Naive B cell (primary cell): ENCODE measurements at regions not wholly inside any gene's neighbourhood (a gene's known extent, or its start where the extent isn't known, plus 50 kb on each side); places are given as distances from the start of the nearest gene placed in this dataset.

ENCODE experiments used
- ATAC-seq, 2 donors: fragments of 150-1000 bp; cut with Tn5 transposase; 2 replicates each; pipeline ENCODE4 v1.10.0; 2021; ENCODE audit warnings: low read depth in 2 of 2, mild to moderate bottlenecking in 2 of 2, moderate library complexity in 2 of 2
- DNase-seq: peaks from one replicate; pipeline ENCODE4 v3.0.0; 2022
- H3K27ac Mint-ChIP-seq, 6 donors: one replicate each; pipeline ENCODE4 v1.8.0; 2020 to 2022; ENCODE audit warnings: mild to moderate bottlenecking in 6 of 6, mixed read lengths in 6 of 6, moderate library complexity in 5 of 6, inconsistent platforms in 2 of 6
- H3K27me3 Mint-ChIP-seq, 3 donors: one replicate each; pipeline ENCODE4 v1.8.0; 2021 to 2022; ENCODE audit warnings: mixed read lengths in 3 of 3, mild to moderate bottlenecking in 1 of 3
- H3K36me3 Mint-ChIP-seq, 2 donors: one replicate each; pipeline ENCODE4 v1.8.0; 2020 to 2022; ENCODE audit warnings: mixed read lengths in 2 of 2, inconsistent platforms in 1 of 2, mild to moderate bottlenecking in 1 of 2
- H3K4me1 Mint-ChIP-seq, 3 donors: one replicate each; pipeline ENCODE4 v1.8.0; 2020 to 2022; ENCODE audit warnings: mixed read lengths in 3 of 3, inconsistent platforms in 1 of 3, mild to moderate bottlenecking in 1 of 3, moderate library complexity in 1 of 3
- H3K4me3 Mint-ChIP-seq, 8 donors: one replicate each; pipeline ENCODE4 v1.8.0; 2020 to 2022; ENCODE audit warnings: mild to moderate bottlenecking in 8 of 8, mixed read lengths in 8 of 8, moderate library complexity in 8 of 8, inconsistent platforms in 2 of 8
- H3K9me3 Mint-ChIP-seq, 7 donors: one replicate each; pipeline ENCODE4 v1.8.0; 2020 to 2022; ENCODE audit warnings: mixed read lengths in 7 of 7, mild to moderate bottlenecking in 5 of 7, inconsistent platforms in 2 of 7, moderate library complexity in 1 of 7

DNA sequence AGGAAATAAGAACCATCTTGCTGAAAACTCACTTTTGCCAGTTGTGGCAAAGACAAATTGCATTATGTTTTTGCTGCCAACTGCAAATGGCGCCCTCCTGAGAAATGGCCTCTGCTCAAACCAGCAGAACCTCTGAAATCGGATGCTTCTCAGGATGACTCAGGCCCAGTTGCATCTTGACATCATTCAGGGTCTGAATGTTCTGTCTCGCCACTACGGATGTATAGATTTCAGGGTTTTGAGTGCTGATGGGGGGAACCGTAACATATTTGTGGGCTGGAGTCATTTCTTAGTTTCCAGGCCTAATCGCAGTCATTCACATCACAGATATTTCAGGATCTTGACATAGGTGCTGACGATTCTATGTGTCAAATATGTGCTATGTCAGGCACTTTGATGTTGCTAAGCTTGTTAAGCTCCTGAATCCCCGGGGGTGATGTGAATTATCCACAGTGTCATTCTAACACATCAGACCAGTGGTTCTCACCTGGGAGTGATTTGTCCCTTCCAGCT lies 207.1 kb downstream of the NFATC2 start:
- peaks cover 0 to 20% (median 18%) of the 10 kb centered on the region in 3 donors for H3K27me3 Mint-ChIP-seq
- ATAC-seq = no peak
- no peaks in the 10 kb centered on the region for H3K9me3 Mint-ChIP-seq
- H3K4me1 Mint-ChIP-seq = peaks cover 0 to 4% (median 0%) of the 10 kb centered on the region in 3 donors
- no peaks in the 10 kb centered on the region for H3K36me3 Mint-ChIP-seq
- H3K27ac Mint-ChIP-seq = no peak overlapping the region
- no peak overlapping the region for H3K4me3 Mint-ChIP-seq
- no peak for DNase-seq

- ATAC-seq (no peak), DNase-seq (no peak)
- Mint-ChIP-seq H3K4me3 (no peak overlapping the region), H3K36me3 (peaks cover 0 to 6% of the 10 kb centered on the region in 2 donors), H3K27me3 (peaks cover 5 to 26% (median 21%) of the 10 kb centered on the region in 3 donors), H3K9me3 (peaks cover 0 to 5% (median 2%) of the 10 kb centered on the region in 7 donors), H3K27ac (peak overlapping the region in 1 of 6 donors; percentile 8), H3K4me1 (peaks cover 0 to 4% (median 0%) of the 10 kb centered on the region in 3 donors)
Measured at GRCh38 chr20:51334609-51335008, 207.9 kb downstream of the NFATC2 start.

DNA sequence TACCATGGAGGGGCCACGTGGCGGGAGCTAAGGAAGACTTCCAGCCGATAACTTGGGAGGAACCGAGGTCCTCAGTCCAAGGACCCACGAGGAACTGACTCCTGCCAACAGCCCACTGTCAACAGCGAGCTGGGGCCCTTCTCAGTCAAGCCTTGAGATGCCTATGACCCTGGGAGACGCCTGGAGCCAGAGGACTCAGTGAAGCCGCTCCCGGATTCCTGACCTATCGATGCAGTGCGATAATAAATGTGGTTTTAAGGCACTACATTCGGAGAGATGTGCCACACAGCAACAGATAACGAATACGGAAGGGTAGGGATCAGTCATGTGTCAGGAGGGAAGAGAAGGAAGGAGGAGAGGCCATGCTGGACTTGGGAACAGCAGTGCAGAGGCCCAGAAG lies 208.5 kb downstream of the NFATC2 start:
- Mint-ChIP-seq H3K9me3 (peaks cover 0 to 10% (median 2%) of the 10 kb centered on the region in 7 donors), H3K4me1 (peaks cover 0 to 4% (median 0%) of the 10 kb centered on the region in 3 donors), H3K4me3 (no peak overlapping the region), H3K27ac (peak overlapping the region in 1 of 6 donors; percentile 5), H3K27me3 (peaks cover 6 to 32% (median 21%) of the 10 kb centered on the region in 3 donors), H3K36me3 (peaks cover 0 to 8% of the 10 kb centered on the region in 2 donors)
- ATAC-seq (no peak), DNase-seq (no peak)

DNA sequence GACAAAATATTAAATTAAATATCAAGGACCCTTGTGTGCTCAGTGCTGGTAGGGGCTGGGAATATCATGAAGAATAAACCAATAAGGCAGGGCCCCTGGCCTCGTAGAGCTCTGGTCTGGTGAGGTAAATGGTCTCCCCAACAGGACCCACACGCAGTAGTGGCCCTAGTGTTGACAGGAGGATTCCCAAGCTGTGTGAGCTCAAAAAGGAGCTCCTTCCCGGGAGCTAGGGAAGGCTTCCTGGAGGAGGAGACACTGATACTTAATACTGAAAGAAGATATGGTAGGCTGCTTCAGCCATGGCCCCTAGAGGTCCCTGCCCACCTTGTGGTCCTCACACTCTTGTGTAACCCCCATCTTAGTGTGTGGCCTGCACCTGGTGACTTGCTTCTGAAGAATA lies 209.1 kb downstream of the NFATC2 start:
- Mint-ChIP-seq H3K4me1 (peaks cover 0 to 4% (median 0%) of the 10 kb centered on the region in 3 donors), H3K27me3 (peaks cover 6 to 33% (median 21%) of the 10 kb centered on the region in 3 donors), H3K9me3 (peaks cover 0 to 10% (median 2%) of the 10 kb centered on the region in 7 donors), H3K36me3 (peaks cover 0 to 8% of the 10 kb centered on the region in 2 donors), H3K27ac (no peak overlapping the region), H3K4me3 (no peak overlapping the region)
- ATAC-seq (no peak), DNase-seq (no peak)

GRCh38 chr20:51331481-51331880 lies 211.0 kb downstream of the NFATC2 start:
- Mint-ChIP-seq H3K27me3 (peaks cover 6 to 33% (median 21%) of the 10 kb centered on the region in 3 donors), H3K27ac (no peak overlapping the region), H3K4me1 (no peaks in the 10 kb centered on the region), H3K9me3 (peaks cover 0 to 10% (median 2%) of the 10 kb centered on the region in 7 donors), H3K4me3 (no peak overlapping the region), H3K36me3 (peaks cover 0 to 8% of the 10 kb centered on the region in 2 donors)
- ATAC-seq = no peak
- no peak for DNase-seq

- H3K4me1 Mint-ChIP-seq = no peaks in the 10 kb centered on the region
- H3K27ac Mint-ChIP-seq = no peak overlapping the region
- peaks cover 10 to 40% (median 35%) of the 10 kb centered on the region in 3 donors for H3K27me3 Mint-ChIP-seq
Measured at GRCh38 chr20:51329845-51330244, 212.7 kb downstream of the NFATC2 start.

GRCh38 chr20:51327251-51327841 lies 215.2 kb downstream of the NFATC2 start:
- Mint-ChIP-seq H3K27ac (no peak overlapping the region), H3K4me3 (no peak overlapping the region), H3K9me3 (peaks cover 0 to 18% (median 5%) of the 10 kb centered on the region in 7 donors), H3K36me3 (peaks cover 0 to 8% of the 10 kb centered on the region in 2 donors), H3K4me1 (peaks cover 0 to 7% (median 5%) of the 10 kb centered on the region in 3 donors), H3K27me3 (peaks cover 10 to 39% (median 38%) of the 10 kb centered on the region in 3 donors)
- no peak for ATAC-seq
- DNase-seq = no peak

More at GRCh38 chr20:51329845-51330244, 212.7 kb downstream of the NFATC2 start:
- peaks cover 0 to 8% of the 10 kb centered on the region in 2 donors for H3K36me3 Mint-ChIP-seq
- no peak for DNase-seq
- H3K4me3 Mint-ChIP-seq = no peak overlapping the region
- ATAC-seq = no peak
- peaks cover 0 to 17% (median 5%) of the 10 kb centered on the region in 7 donors for H3K9me3 Mint-ChIP-seq

DNA sequence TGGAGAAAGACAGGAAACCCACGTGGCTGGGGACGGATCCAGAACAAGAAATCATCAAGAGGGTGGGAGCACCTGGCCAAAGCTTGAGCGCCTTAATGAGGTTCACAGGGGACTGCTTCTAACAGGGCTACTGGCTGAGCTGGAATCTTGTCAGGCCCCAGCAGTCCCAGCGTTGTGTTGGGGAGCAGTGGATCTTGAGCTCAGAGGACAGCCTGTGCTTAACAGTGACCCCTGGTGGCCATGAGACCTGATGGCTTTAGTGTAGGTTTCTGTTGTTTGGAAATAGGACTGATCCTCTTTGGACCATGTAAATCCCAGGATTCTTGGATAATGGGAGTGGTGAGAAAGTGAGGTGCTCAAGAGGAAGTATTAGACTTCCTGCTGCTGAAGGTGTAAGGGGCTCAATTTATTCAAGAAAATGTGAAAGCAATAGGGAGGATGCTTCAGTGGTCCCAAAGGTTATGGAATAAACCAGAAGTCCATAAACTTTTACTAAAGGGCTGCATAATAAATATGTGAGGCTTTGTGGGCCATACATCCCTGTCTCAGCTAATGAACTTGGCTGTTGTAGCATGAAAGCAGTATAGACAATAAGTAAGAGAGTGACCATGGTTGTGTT lies 216.2 kb downstream of the NFATC2 start:
- DNase-seq (peak; percentile 26), ATAC-seq (peak in 1 of 2 donors; percentile 30)
- H3K36me3 Mint-ChIP-seq = peaks cover 0 to 8% of the 10 kb centered on the region in 2 donors
- H3K27me3 Mint-ChIP-seq = peaks cover 10 to 49% (median 48%) of the 10 kb centered on the region in 3 donors
- no peak overlapping the region for H3K4me3 Mint-ChIP-seq
- peaks cover 0 to 18% (median 5%) of the 10 kb centered on the region in 7 donors for H3K9me3 Mint-ChIP-seq
- H3K4me1 Mint-ChIP-seq = peaks cover 0 to 7% (median 5%) of the 10 kb centered on the region in 3 donors
- H3K27ac Mint-ChIP-seq = no peak overlapping the region

DNA sequence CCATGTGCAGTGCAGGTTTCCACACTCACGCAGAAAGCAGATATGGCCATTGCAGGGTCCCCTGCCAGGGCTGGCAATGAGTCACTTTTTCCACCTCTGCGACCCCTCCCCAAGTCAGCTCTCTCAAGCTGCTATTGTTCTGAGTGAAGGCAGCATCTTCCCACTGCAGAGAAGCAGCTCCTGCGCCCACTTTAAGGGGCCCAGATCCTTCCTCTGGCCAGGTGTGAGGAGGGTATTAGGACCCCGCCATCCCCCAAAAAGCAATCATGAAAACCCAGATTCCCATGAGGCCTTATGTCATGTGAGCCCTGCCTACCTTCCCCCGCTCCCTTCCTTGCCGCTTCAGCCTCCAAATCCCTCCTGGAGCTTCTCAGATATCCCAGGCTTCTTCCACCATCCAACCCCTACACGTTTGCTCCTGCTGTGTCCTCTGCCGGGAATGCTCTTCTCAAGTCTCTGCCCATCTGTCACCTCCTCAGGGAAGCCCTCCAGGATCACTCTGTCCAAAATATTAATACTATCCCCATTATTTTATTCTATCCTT lies 220.3 kb downstream of the NFATC2 start:
- Mint-ChIP-seq H3K27ac (no peak overlapping the region), H3K27me3 (peaks cover 8 to 56% (median 27%) of the 10 kb centered on the region in 3 donors), H3K4me3 (no peak overlapping the region), H3K4me1 (peaks cover 0 to 11% (median 5%) of the 10 kb centered on the region in 3 donors), H3K36me3 (peaks cover 0 to 11% of the 10 kb centered on the region in 2 donors), H3K9me3 (peaks cover 0 to 17% (median 6%) of the 10 kb centered on the region in 7 donors)
- ATAC-seq (no peak), DNase-seq (no peak)

DNA sequence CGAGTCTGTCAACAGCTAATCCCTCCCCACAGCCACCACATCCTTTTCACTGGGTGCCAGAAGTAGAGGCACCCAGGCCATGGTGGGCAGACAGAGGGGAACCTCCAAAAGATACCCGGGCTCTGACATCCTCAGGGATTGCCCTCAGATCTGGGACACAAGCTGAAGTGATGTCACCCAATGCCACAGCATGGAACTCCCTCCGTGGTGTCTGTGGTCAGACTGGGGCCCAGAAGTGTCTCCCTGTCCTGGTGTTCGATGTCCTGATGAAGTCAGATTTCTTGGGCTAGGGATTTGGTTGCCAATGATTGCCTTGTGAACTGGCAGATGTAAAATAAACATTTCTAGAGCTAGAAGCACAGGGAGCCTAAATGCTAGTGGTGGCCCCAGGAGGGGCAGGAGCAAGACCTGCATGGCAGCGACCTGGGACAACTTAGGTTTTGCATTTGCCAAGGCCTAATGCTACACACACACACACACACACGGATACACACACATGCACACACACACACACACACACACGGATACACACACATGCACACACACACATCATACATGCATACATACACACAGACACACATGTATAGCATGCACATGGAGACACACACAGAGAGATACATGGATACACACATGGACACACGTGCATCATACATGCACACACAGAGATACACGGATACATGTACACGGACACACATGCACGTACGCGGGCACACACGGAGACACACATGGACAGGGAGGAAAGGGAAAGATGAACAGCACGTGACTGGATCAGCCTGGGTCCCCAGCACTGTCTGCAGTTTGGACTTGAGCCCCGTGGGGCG lies 221.0 kb downstream of the NFATC2 start:
- Mint-ChIP-seq H3K9me3 (peaks cover 0 to 17% (median 6%) of the 10 kb centered on the region in 7 donors), H3K27me3 (peaks cover 12 to 60% (median 28%) of the 10 kb centered on the region in 3 donors), H3K4me1 (peaks cover 0 to 11% (median 5%) of the 10 kb centered on the region in 3 donors), H3K36me3 (peaks cover 0 to 11% of the 10 kb centered on the region in 2 donors), H3K27ac (no peak overlapping the region), H3K4me3 (no peak overlapping the region)
- no peak for ATAC-seq
- DNase-seq = no peak

- ATAC-seq = no peak
- H3K4me3 Mint-ChIP-seq = no peak overlapping the region
- H3K27me3 Mint-ChIP-seq = peaks cover 13 to 60% (median 38%) of the 10 kb centered on the region in 3 donors
- H3K27ac Mint-ChIP-seq = no peak overlapping the region
- H3K4me1 Mint-ChIP-seq = peaks cover 0 to 11% (median 5%) of the 10 kb centered on the region in 3 donors
- peaks cover 0 to 11% of the 10 kb centered on the region in 2 donors for H3K36me3 Mint-ChIP-seq
- peaks cover 0 to 14% (median 5%) of the 10 kb centered on the region in 7 donors for H3K9me3 Mint-ChIP-seq
- no peak for DNase-seq
Measured at GRCh38 chr20:51319522-51319921, 223.0 kb downstream of the NFATC2 start.

DNA sequence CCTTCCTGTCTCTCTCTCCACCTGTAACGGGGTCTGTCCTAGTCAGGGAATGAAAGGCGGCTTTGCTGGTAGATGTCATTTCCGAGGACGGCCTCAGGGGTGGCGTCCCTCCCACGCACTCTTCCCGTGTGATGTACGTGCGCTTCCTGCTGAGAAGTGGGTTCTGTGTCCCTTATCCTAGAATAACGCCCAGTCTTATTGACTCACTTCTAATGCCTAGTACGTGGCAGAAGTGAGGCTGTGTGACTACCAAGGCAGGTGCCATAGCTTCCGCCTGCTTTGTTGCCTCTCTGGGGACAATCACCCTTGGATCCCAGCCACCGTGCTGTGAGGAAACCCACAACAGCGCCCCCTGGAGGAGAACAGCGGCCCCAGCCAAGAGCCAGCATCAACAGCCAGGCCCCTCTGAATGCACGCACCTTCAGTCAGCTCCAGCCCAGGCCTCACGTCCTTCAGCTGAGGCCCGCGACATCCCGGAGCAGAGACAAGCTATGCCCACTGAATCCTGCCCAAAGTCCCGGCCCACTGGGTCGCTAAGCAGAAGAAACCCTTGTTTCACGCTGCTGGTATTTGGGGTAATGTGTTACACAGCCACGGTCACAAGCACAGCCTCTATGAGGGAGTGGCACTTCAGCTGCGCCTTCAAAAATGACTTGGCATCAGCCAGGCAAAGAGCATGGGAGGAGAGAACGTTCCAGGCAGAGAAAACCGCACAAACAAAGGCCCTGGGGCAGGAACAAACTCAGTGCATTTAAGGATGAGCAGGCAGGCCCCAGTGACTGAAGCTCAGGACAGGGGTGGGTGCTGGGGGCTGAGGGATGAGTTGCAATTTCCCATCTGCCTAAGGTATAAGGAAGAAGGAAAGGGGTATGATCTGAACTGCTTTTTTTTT lies 224.2 kb downstream of the NFATC2 start:
- H3K27ac Mint-ChIP-seq = peak overlapping the region in 1 of 6 donors; percentile 19
- H3K4me3 Mint-ChIP-seq = peak overlapping the region in 5 of 8 donors; percentile 17 to 87 (median 62)
- peak in 1 of 2 donors; percentile 50 for ATAC-seq
- H3K36me3 Mint-ChIP-seq = peaks cover 0 to 11% of the 10 kb centered on the region in 2 donors
- H3K4me1 Mint-ChIP-seq = peaks cover 0 to 8% (median 1%) of the 10 kb centered on the region in 3 donors
- DNase-seq = peak; percentile 26
- H3K9me3 Mint-ChIP-seq = peaks cover 0 to 14% (median 5%) of the 10 kb centered on the region in 7 donors
- H3K27me3 Mint-ChIP-seq = peaks cover 13 to 60% (median 40%) of the 10 kb centered on the region in 3 donors
